Mammary epithelial cell (primary cell): ENCODE measurements at regions not wholly inside any gene's neighbourhood (a gene's known extent, or its start where the extent isn't known, plus 50 kb on each side); places are given as distances from the start of the nearest gene placed in this dataset.

Source experiments
- CTCF ChIP-seq, 2 donors: IDR thresholded peaks in 1 of 2; conservative IDR thresholded peaks in 1 of 2; 2 replicates each; pipeline ENCODE4 v1.5.1; 2011 to 2012; ENCODE audit warnings: inconsistent platforms in 2 of 2, low read length in 2 of 2, mild to moderate bottlenecking in 2 of 2, control low read depth in 1 of 2, low read depth in 1 of 2; ENCODE audit not compliant: insufficient read depth in 1 of 2; ENCODE audit errors: extremely low read depth in 1 of 2
- EZH2 ChIP-seq: IDR thresholded peaks from 2 replicates; pipeline ENCODE4 v1.6.1; 2012; ENCODE audit warnings: low read length, inconsistent platforms, borderline replicate concordance

GRCh38 chr5:125575171-125575890, 828.9 kb upstream of the ZNF608 start:
- TF ChIP-seq EZH2 (no peak), CTCF (conservative IDR thresholded peaks at IDR 0.05 in 1 of 2, IDR thresholded peaks at IDR 0.05 in 1 of 2; ENCODE audit: extremely low read depth in 1 of 2, insufficient read depth in 1 of 2, low read depth in 1 of 2, low read length in 2 of 2) (no peak)
